SJCRH30 (cell line): ENCODE measurements at regions not wholly inside any gene's neighbourhood (a gene's known extent, or its start where the extent isn't known, plus 50 kb on each side); places are given as distances from the start of the nearest gene placed in this dataset.
"Not testable (repeated sequence)": the region's sequence is repeated elsewhere in the genome, so short reads cannot be mapped to it uniquely, and the experiment has no call there.

Source experiments
- DNase-seq, 2 experiments: peaks; one replicate each; pipeline ENCODE4 v3.0.0-alpha.2; 2015 to 2020
- H3K27ac ChIP-seq: fragments of 250-450 bp; sonication (Bioruptor Pico); 2 replicates; pipeline ENCODE4 v1.5.1; 2020; ENCODE audit warnings: mild to moderate bottlenecking, moderate library complexity
- H3K27me3 ChIP-seq: fragments of 250-450 bp; sonication (Bioruptor Pico); 2 replicates; pipeline ENCODE4 v1.5.1; 2020; ENCODE audit warnings: mild to moderate bottlenecking, moderate library complexity
- H3K36me3 ChIP-seq: fragments of 250-450 bp; sonication (Bioruptor Pico); 2 replicates; pipeline ENCODE4 v1.5.1; 2020; ENCODE audit warnings: mild to moderate bottlenecking, moderate library complexity
- H3K4me1 ChIP-seq: fragments of 250-450 bp; sonication (Bioruptor Pico); 2 replicates; pipeline ENCODE4 v1.5.1; 2020; ENCODE audit warnings: mild to moderate bottlenecking, moderate library complexity
- H3K4me3 ChIP-seq: fragments of 250-450 bp; sonication (Bioruptor Pico); 2 replicates; pipeline ENCODE4 v1.5.1; 2020; ENCODE audit warnings: mild to moderate bottlenecking, moderate library complexity
- H3K9me3 ChIP-seq: fragments of 250-450 bp; sonication (Bioruptor Pico); replicated peaks from 2 replicates; pipeline ENCODE4 v1.5.1; 2020; ENCODE audit warnings: mild to moderate bottlenecking, moderate library complexity

- Histone ChIP-seq H3K27ac (no peak overlapping the region), H3K27me3 (no peaks in the 10 kb centered on the region), H3K4me1 (no peaks in the 10 kb centered on the region)
These were observed 222.3 kb upstream of the GCFC2 start for GRCh38 chr2:75932996-75933395.

GRCh38 chr2:75928093-75928492 is 217.4 kb upstream of the GCFC2 start:
- no peak overlapping the region for H3K4me3 ChIP-seq
- no peaks in the 10 kb centered on the region for H3K4me1 ChIP-seq
- H3K27ac ChIP-seq: no peak overlapping the region
- H3K9me3 ChIP-seq: no peaks in the 10 kb centered on the region
- H3K27me3 ChIP-seq: no peaks in the 10 kb centered on the region
- no peak for DNase-seq
- H3K36me3 ChIP-seq: no peaks in the 10 kb centered on the region

More at GRCh38 chr2:75932996-75933395, 222.3 kb upstream of the GCFC2 start:
- Histone ChIP-seq H3K36me3 (no peaks in the 10 kb centered on the region), H3K4me3 (no peak overlapping the region), H3K9me3 (no peaks in the 10 kb centered on the region)
- no peak for DNase-seq

- Histone ChIP-seq H3K27me3 (no peaks in the 10 kb centered on the region), H3K4me3 (no peak overlapping the region), H3K27ac (no peak overlapping the region), H3K9me3 (no peaks in the 10 kb centered on the region), H3K36me3 (no peaks in the 10 kb centered on the region), H3K4me1 (no peaks in the 10 kb centered on the region)
- no peak for DNase-seq
These were observed 214.8 kb upstream of the GCFC2 start for GRCh38 chr2:75925331-75926024.

- Histone ChIP-seq H3K9me3 (no peaks in the 10 kb centered on the region), H3K27me3 (no peaks in the 10 kb centered on the region), H3K4me1 (no peaks in the 10 kb centered on the region), H3K36me3 (no peaks in the 10 kb centered on the region), H3K27ac (no peak overlapping the region), H3K4me3 (no peak overlapping the region)
- DNase-seq: no peak
These were observed 211.5 kb upstream of the GCFC2 start for GRCh38 chr2:75922191-75922590.

GRCh38 chr2:75920859-75921551 is 210.3 kb upstream of the GCFC2 start:
- no peak overlapping the region for H3K27ac ChIP-seq
- no peaks in the 10 kb centered on the region for H3K9me3 ChIP-seq
- H3K4me3 ChIP-seq: no peak overlapping the region
- no peaks in the 10 kb centered on the region for H3K36me3 ChIP-seq
- no peaks in the 10 kb centered on the region for H3K4me1 ChIP-seq
- peak in 1 of 2 experiments; percentile 3 for DNase-seq
- no peaks in the 10 kb centered on the region for H3K27me3 ChIP-seq

GRCh38 chr2:75915851-75916634 is 205.3 kb upstream of the GCFC2 start:
- Histone ChIP-seq H3K27me3 (no peaks in the 10 kb centered on the region), H3K4me3 (no peak overlapping the region), H3K27ac (no peak overlapping the region), H3K9me3 (no peaks in the 10 kb centered on the region), H3K36me3 (no peaks in the 10 kb centered on the region), H3K4me1 (no peaks in the 10 kb centered on the region)
- no peak for DNase-seq

GRCh38 chr2:75896779-75897366 is 186.2 kb upstream of the GCFC2 start:
- peak; percentile 49 to 74 for DNase-seq

GRCh38 chr2:75894170-75894569 is 183.5 kb upstream of the GCFC2 start:
- no peak for DNase-seq
- H3K4me3 ChIP-seq: no peak overlapping the region
- no peaks in the 10 kb centered on the region for H3K36me3 ChIP-seq
- no peaks in the 10 kb centered on the region for H3K9me3 ChIP-seq
- H3K4me1 ChIP-seq: no peaks in the 10 kb centered on the region
- H3K27me3 ChIP-seq: no peaks in the 10 kb centered on the region
- H3K27ac ChIP-seq: no peak overlapping the region

More at GRCh38 chr2:75896779-75897366, 186.2 kb upstream of the GCFC2 start:
- H3K27ac ChIP-seq: no peak overlapping the region
- no peaks in the 10 kb centered on the region for H3K9me3 ChIP-seq
- H3K36me3 ChIP-seq: no peaks in the 10 kb centered on the region
- H3K4me1 ChIP-seq: no peaks in the 10 kb centered on the region
- H3K27me3 ChIP-seq: no peaks in the 10 kb centered on the region
- no peak overlapping the region for H3K4me3 ChIP-seq

- Histone ChIP-seq H3K27ac (no peak overlapping the region), H3K4me3 (no peak overlapping the region), H3K9me3 (no peaks in the 10 kb centered on the region), H3K4me1 (no peaks in the 10 kb centered on the region), H3K36me3 (no peaks in the 10 kb centered on the region), H3K27me3 (no peaks in the 10 kb centered on the region)
- DNase-seq: no peak
These were observed 181.8 kb upstream of the GCFC2 start for GRCh38 chr2:75892490-75892889.

- Histone ChIP-seq H3K36me3 (no peaks in the 10 kb centered on the region), H3K4me3 (no peak overlapping the region), H3K9me3 (no peaks in the 10 kb centered on the region), H3K27me3 (no peaks in the 10 kb centered on the region), H3K4me1 (no peaks in the 10 kb centered on the region), H3K27ac (no peak overlapping the region)
- no peak for DNase-seq
These were observed 171.8 kb upstream of the GCFC2 start for GRCh38 chr2:75882530-75882929.

GRCh38 chr2:75875606-75876005 is 164.9 kb upstream of the GCFC2 start:
- not testable (repeated sequence) for DNase-seq, H3K4me3 ChIP-seq

GRCh38 chr2:75871762-75872614 is 161.3 kb upstream of the GCFC2 start:
- not testable (repeated sequence) for H3K4me3 ChIP-seq, DNase-seq

More at GRCh38 chr2:75875606-75876005, 164.9 kb upstream of the GCFC2 start:
- H3K27ac ChIP-seq, H3K4me1 ChIP-seq, H3K9me3 ChIP-seq, H3K27me3 ChIP-seq, H3K36me3 ChIP-seq: not testable (repeated sequence)

GRCh38 chr2:75870651-75871137 is 160.0 kb upstream of the GCFC2 start:
- Histone ChIP-seq H3K4me3 (no peak overlapping the region), H3K27me3 (peaks cover 7% of the 10 kb centered on the region; the same call in 1 of the 2 replicates), H3K4me1 (no peaks in the 10 kb centered on the region), H3K36me3 (no peaks in the 10 kb centered on the region), H3K27ac (no peak overlapping the region), H3K9me3 (no peaks in the 10 kb centered on the region; the same call in 1 of the 2 replicates)
- DNase-seq: no peak

More at GRCh38 chr2:75871762-75872614, 161.3 kb upstream of the GCFC2 start:
- H3K36me3 ChIP-seq, H3K27ac ChIP-seq, H3K9me3 ChIP-seq, H3K4me1 ChIP-seq, H3K27me3 ChIP-seq: not testable (repeated sequence)

- DNase-seq: no peak
- Histone ChIP-seq H3K4me3 (no peak overlapping the region), H3K27ac (no peak overlapping the region), H3K9me3 (no peaks in the 10 kb centered on the region; the same call in 1 of the 2 replicates), H3K27me3 (peaks cover 7% of the 10 kb centered on the region; the same call in 1 of the 2 replicates), H3K36me3 (no peaks in the 10 kb centered on the region), H3K4me1 (no peaks in the 10 kb centered on the region)
These were observed 159.4 kb upstream of the GCFC2 start for GRCh38 chr2:75870133-75870532.
